HuH-7.5 (cell line): ENCODE measurements at regions not wholly inside any gene's neighbourhood (a gene's known extent, or its start where the extent isn't known, plus 50 kb on each side); places are given as distances from the start of the nearest gene placed in this dataset.
"Not testable (repeated sequence)": the region's sequence is repeated elsewhere in the genome, so short reads cannot be mapped to it uniquely, and the experiment has no call there.

Experiments
- DNase-seq: peaks from one replicate; pipeline ENCODE4 v3.0.0; 2011; ENCODE audit warnings: low spot score

GRCh38 chr12:127145241-127145928 lies 1121.6 kb upstream of the TMEM132C start:
- DNase-seq, result no peak

- no peak for DNase-seq
Observed at GRCh38 chr12:127145929-127146789, 1120.8 kb upstream of the TMEM132C start.

DNA sequence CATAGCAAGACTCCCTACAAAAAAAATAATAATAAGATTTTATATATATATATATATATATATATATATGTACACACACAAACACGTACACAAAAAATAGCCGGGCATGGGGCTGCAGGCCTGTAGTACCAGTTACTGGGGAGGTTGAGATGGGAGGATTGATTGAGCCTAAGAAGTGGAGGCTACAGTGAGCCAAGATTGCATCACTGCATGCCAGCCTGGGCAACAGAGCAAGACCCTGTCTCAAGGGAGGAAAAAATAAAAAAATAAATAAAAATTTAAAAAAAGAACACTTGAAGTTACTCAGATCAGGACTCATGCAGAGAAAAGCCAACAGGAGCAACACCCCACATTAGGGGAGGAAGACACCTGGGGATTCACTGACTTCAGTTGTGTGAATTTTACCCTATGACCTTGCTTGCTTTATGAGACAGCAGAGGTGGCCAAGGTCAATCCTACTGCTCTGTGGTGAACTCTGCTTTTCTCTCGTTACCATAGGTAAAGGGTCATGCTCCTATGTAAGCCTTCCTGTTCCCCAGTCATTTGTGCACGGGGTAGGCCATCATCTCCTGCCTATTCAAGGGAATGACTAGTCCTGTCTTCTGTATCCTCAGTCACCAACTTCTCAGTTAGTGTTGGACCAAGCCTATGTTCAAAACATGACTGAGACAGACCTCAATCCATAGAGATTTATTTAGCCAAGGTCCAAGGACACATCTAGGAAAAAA lies 1119.8 kb upstream of the TMEM132C start:
- no peak for DNase-seq

DNA sequence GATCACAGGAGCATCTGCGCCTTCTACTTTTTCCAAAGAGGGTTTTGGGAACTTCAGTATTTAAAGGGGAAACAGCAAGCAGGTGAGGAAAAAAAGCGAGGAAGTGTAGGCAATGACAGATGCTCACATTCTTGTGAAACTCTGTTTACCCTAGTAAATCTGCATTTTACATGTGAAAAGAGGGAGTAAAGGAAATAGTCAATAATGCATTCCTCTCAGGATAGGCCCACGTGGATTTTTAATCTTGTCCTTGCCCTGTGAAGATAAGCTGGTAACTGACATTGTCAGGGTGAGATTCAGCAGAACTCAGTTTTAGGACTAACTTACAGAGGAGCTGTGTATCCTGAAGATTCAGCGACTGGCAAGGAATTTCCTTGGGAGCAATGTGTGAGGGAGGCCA lies 1119.2 kb upstream of the TMEM132C start:
- no peak for DNase-seq

DNA sequence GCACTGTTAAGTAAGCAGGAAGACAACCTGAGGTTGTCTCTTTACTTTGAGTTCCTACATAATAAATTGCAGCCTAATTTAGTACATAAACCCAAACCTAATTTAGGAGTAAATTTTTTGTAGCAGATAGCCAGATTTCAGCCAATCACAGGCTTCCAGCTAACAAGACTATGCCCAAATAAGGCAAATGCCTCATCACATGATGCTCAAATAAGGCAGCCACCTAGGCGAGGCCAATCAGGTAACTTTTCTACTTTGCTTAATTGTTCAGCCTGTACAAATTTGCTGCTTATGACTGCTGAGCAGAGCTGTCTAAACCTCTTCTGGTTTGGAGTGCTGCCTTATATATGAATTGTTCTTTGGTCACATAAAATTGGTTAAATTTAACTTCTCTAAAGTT lies 1118.7 kb upstream of the TMEM132C start:
- DNase-seq, result no peak

GRCh38 chr12:127149226-127149964 lies 1117.6 kb upstream of the TMEM132C start:
- DNase-seq, result no peak

- DNase-seq, result no peak
Observed at GRCh38 chr12:127150028-127150427, 1116.9 kb upstream of the TMEM132C start.

GRCh38 chr12:127150479-127150878 lies 1116.5 kb upstream of the TMEM132C start:
- DNase-seq, result no peak

GRCh38 chr12:127150956-127151355 lies 1116.0 kb upstream of the TMEM132C start:
- no peak for DNase-seq

DNA sequence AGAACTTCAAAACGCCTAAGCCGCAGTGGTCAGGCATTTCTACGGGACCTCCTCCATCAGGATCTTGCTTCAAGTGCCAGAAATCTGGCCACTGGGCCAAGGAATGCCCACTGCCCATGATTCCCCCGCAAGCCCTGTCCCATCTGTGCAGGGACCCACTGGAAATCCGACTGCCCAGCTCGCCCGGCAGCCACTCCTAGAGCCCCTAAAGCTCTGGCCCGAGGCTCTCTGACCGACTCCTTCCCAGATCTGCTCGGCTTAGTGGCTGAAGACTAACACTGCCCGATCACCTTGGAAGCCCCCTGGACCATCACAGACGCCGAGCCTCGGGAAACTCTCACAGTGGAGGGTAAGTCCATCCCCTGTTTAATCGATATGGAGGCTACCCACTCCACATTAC lies 1113.0 kb upstream of the TMEM132C start:
- no peak for DNase-seq

GRCh38 chr12:127154830-127155229 lies 1112.1 kb upstream of the TMEM132C start:
- DNase-seq, result not testable (repeated sequence)

DNA sequence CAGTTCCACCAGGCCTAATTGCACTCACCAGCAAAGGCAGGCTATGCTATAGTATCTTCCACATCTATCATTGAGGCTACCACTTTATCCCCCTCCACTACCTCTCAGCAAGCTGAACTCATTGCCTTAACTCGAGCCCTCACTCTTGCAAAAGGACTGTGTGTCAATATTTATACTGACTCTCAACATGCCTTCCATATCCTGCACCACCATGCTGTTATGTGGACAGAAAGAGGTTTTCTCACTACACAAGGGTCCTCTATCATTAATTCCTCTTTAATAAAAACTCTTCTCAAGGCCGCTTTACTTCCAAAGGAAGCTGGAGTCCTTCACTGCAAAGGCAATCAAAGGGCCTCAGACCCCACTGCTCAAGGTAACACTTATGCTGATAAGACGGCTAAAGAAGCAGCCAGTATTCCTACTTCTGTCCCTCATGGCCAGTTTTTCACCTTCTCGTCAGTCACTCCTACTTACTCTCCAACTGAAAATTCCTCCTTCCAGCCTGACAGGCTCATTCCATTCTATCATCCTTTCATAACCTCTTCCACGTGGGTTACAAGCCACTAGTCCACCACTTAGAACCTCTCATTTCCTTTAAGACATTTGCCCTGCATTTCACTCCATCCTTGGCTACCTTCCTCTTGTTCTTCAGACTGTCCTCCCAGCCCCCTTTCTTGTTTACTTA lies 1110.9 kb upstream of the TMEM132C start:
- DNase-seq, result not testable (repeated sequence)

GRCh38 chr12:127157501-127158366 lies 1109.2 kb upstream of the TMEM132C start:
- not testable (repeated sequence) for DNase-seq

DNA sequence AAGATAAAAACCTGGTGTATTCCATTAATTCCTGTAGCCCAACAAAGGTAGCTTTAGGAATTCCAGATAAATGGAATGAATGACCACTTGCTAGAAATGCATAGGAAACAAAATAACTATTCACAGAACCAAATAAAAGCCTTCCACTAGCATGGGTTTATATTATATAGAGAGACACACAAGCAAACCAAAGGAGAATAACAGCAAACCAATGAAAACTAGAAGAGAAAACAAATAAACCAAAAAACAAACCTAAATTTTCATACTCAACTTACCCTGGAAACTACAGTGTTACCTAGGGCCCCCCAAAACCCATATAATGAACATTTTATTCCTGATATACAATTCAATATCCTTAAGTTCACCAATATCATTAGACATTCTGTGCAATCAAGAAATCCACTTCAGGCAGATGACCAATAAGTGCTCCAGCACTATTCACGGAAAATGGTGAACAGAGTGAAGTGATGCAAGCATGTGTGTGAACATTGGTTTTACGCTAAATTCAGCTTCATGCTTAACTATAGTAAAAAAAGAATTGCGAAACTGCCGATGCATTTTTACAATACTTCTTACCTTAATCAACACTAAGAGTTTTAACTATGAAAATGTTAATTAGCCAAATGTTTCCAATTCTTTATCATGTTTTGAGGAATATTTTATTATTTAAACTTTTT lies 1108.4 kb upstream of the TMEM132C start:
- DNase-seq, result no peak

GRCh38 chr12:127161466-127161865 lies 1105.5 kb upstream of the TMEM132C start:
- no peak for DNase-seq

- DNase-seq, result no peak
Observed at GRCh38 chr12:127162307-127162706, 1104.7 kb upstream of the TMEM132C start.

DNA sequence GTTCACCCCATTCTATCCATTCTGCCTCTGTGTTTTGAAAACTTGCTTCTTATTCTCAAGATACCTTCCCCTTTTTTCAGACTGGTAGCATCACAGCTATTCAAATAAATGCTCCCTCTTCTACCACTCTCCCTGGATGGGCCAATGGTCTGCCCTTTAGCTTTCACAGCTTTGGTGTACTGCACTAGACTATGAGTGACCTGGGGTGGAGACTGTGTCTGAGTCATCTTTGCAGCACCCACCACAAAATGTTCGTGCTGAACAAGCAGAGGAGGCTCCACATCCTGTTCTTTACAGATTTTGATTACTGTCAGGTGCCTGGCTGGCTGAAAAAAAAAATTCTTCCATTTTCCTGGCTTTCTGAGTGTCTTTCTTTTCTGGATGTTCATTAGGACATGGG lies 1104.1 kb upstream of the TMEM132C start:
- DNase-seq, result no peak

DNA sequence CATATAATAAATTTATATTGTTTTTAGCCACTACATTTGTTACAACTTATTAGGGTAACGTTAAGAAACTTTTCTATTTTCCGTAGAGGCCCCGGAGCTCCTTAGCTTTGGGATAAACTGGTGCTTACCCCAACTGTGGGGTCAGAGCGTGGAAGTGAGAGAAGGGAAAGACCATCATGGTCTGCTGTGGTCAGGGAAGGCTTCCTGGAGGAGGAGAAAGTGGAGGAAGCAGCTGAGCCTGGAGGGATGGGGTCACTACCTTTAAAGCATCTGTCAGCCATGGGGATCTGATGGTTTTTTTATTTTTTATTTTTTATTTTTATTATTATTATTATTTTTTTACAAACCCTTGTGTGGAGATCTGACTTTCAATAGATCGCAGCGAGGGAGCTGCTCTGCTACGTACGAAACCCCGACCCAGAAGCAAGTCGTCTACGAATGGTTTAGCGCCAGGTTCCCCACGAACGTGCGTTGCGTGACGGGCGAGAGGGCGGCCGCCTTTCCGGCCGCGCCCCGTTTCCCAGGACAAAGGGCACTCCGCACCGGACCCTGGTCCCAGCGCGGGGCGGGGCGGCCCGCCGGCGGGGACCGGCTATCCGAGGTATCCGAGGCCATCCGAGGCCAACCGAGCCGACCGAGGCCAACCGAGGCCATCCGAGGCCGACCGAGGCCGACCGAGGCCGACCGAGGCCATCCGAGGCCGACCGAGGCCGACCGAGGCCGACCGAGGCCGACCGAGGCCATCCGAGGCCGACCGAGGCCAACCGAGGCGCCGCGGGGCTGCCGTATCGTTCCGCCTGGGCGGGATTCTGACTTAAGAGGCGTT lies 1101.2 kb upstream of the TMEM132C start:
- DNase-seq, result peak; percentile 36
